B cell (primary cell): ENCODE measurements at regions not wholly inside any gene's neighbourhood (a gene's known extent, or its start where the extent isn't known, plus 50 kb on each side); places are given as distances from the start of the nearest gene placed in this dataset.

ENCODE experiments used
- EZH2 ChIP-seq: IDR thresholded peaks from 2 replicates; pipeline ENCODE4 v1.6.1; 2012; ENCODE audit warnings: borderline replicate concordance, low read depth, mild to moderate bottlenecking, moderate library complexity, low read length; ENCODE audit not compliant: insufficient read depth, poor library complexity, severe bottlenecking
- TF ChIP-seq, protein P1 (sequence below): fragments of 200-600 bp; IDR thresholded peaks from one replicate; pipeline ENCODE4 v1.8.0; 2022; ENCODE audit warnings: antibody characterized with exemption, mild to moderate bottlenecking

DNA sequence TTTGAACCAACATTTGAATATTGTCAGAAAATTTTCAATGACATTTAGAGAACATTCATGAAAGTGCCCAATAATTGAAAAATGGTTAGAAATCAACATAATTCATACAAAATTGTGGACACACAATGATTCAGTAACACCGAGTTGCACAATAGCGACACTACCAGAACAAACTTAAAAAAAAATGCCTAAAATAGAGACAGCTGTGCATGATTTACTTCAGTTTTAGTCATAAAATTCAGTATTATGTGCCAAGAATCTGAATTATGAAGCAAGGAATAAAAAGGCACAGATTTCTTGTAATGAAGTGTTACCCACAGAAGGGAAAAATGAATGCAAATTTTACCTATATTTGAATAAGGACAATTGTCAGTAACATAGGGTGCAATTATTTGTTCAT, 396.0 kb downstream of the SEMA3D start:
- TF ChIP-seq, protein P1, sequence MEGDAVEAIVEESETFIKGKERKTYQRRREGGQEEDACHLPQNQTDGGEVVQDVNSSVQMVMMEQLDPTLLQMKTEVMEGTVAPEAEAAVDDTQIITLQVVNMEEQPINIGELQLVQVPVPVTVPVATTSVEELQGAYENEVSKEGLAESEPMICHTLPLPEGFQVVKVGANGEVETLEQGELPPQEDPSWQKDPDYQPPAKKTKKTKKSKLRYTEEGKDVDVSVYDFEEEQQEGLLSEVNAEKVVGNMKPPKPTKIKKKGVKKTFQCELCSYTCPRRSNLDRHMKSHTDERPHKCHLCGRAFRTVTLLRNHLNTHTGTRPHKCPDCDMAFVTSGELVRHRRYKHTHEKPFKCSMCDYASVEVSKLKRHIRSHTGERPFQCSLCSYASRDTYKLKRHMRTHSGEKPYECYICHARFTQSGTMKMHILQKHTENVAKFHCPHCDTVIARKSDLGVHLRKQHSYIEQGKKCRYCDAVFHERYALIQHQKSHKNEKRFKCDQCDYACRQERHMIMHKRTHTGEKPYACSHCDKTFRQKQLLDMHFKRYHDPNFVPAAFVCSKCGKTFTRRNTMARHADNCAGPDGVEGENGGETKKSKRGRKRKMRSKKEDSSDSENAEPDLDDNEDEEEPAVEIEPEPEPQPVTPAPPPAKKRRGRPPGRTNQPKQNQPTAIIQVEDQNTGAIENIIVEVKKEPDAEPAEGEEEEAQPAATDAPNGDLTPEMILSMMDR = no peak
- TF ChIP-seq EZH2 = no peak
